GM20000 (cell line): ENCODE measurements at regions not wholly inside any gene's neighbourhood (a gene's known extent, or its start where the extent isn't known, plus 50 kb on each side); places are given as distances from the start of the nearest gene placed in this dataset.

Experiments used
- DNase-seq: peaks from one replicate; pipeline ENCODE4 v3.0.0; 2012; ENCODE audit warnings: low spot score
- TF ChIP-seq, protein P1 (sequence below): IDR thresholded peaks from 2 replicates; pipeline ENCODE4 v1.5.1; 2012; ENCODE audit warnings: mild to moderate bottlenecking, control low read depth; ENCODE audit errors: extremely low read depth, missing control alignments

- no peak for DNase-seq
- TF ChIP-seq, protein P1, sequence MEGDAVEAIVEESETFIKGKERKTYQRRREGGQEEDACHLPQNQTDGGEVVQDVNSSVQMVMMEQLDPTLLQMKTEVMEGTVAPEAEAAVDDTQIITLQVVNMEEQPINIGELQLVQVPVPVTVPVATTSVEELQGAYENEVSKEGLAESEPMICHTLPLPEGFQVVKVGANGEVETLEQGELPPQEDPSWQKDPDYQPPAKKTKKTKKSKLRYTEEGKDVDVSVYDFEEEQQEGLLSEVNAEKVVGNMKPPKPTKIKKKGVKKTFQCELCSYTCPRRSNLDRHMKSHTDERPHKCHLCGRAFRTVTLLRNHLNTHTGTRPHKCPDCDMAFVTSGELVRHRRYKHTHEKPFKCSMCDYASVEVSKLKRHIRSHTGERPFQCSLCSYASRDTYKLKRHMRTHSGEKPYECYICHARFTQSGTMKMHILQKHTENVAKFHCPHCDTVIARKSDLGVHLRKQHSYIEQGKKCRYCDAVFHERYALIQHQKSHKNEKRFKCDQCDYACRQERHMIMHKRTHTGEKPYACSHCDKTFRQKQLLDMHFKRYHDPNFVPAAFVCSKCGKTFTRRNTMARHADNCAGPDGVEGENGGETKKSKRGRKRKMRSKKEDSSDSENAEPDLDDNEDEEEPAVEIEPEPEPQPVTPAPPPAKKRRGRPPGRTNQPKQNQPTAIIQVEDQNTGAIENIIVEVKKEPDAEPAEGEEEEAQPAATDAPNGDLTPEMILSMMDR = no peak
Measured at GRCh38 chr12:24591079-24591626, 357.7 kb downstream of the BCAT1 start.

- TF ChIP-seq, protein P1 = no peak
- no peak for DNase-seq
Measured at GRCh38 chr12:24586293-24586692, 362.6 kb downstream of the BCAT1 start.

DNA sequence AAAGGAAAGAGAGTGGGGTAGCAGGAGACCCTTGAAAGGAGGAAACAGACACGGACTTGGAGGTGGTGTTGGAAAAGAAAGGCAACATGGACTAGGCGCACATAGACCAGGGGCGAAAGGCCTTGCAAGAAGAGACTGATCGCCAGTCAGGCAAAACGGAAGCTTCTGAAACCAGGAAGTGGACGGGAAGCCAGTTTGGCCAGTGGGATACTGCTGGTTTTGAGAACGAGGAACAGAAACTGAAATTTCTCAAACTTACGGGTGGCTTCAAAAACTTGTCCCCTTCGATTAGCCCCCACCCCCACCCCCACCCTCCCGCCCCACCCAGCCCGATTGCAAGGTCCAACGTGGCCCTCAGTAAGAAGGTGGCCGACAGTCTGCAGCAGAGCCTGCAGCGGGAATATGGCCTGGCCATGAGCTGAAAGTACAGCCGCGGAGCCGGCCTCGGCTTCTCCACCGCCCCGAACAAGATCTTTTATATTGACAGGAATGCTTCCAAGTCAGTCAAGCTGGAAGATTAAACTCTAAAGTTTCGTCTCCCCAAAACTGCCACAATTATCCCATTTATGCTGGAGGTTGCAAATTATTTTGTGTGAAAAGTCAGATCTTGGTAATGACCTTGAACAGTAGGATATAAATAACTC, 364.7 kb downstream of the BCAT1 start:
- DNase-seq = no peak
- TF ChIP-seq, protein P1 = no peak

- no peak for DNase-seq
- TF ChIP-seq, protein P1 = no peak
Measured at GRCh38 chr12:24582954-24583601, 365.8 kb downstream of the BCAT1 start.

DNA sequence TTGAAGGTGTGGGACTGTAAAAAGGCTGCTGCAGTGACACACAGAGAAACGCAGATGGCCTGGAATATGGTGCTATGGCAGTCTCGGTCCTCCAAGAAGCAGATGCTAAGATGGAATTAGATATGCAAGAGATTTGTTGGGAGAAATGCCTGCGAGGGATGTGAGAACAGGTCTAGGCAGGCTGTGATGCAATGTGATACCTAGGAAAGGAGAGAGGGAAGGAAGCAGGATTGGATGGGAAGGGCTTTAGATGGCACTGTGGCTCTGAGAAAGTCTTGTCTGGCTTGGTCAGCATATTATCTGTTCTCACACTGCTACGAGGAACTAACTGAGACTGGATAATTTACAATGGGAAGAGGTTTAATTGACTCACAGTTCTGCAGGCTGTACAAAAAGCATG, 374.4 kb downstream of the BCAT1 start:
- TF ChIP-seq, protein P1 = no peak
- DNase-seq = no peak

- no peak for DNase-seq
- TF ChIP-seq, protein P1 = no peak
Measured at GRCh38 chr12:24573621-24574020, 375.3 kb downstream of the BCAT1 start.

DNA sequence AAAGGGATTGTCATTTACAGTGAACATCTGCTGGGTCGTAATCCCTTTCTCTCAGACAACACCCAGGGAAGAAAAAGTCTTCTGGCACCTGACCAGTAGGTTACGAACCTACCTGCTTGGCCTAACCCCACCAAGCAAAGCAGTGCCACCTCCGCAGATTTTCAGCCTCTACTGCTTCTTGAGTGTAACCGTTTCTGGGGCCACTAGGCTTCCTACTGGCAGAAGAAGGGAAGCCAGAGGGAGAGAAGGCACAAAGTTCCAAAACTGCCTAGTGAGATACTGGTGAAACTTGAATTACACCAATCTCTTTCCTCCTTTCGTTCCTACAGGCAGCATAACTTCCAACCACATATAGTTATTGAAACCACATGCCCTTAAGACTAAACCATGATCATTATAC, 383.6 kb downstream of the BCAT1 start:
- TF ChIP-seq, protein P1 = no peak
- no peak for DNase-seq
